Fibroblast of mammary gland (primary cell): ENCODE measurements at regions not wholly inside any gene's neighbourhood (a gene's known extent, or its start where the extent isn't known, plus 50 kb on each side); places are given as distances from the start of the nearest gene placed in this dataset.
A peak's percentile ranks its signal among the peaks of the same experiment; 100 is the strongest.
"Not testable (repeated sequence)": the region's sequence is repeated elsewhere in the genome, so short reads cannot be mapped to it uniquely, and the experiment has no call there.

Source experiments
- DNase-seq: peaks from one replicate; pipeline ENCODE4 v3.0.0-alpha.2; 2010; ENCODE audit warnings: low read depth
- H3K4me3 ChIP-seq: 2 replicates; pipeline ENCODE4 v1.5.1; 2011; ENCODE audit warnings: low read depth, mild to moderate bottlenecking, low read length, moderate library complexity; ENCODE audit not compliant: control insufficient read depth
- CTCF ChIP-seq: conservative IDR thresholded peaks from 2 replicates; pipeline ENCODE4 v1.5.1; 2011; ENCODE audit warnings: low read depth, low read length, inconsistent platforms; ENCODE audit not compliant: control insufficient read depth, insufficient read depth

GRCh38 chrX:65451663-65452062, 82.9 kb downstream of the LAS1L start:
- peak; percentile 22 for DNase-seq
- no peak overlapping the region for H3K4me3 ChIP-seq
- peak; percentile 39 for TF ChIP-seq CTCF

DNA sequence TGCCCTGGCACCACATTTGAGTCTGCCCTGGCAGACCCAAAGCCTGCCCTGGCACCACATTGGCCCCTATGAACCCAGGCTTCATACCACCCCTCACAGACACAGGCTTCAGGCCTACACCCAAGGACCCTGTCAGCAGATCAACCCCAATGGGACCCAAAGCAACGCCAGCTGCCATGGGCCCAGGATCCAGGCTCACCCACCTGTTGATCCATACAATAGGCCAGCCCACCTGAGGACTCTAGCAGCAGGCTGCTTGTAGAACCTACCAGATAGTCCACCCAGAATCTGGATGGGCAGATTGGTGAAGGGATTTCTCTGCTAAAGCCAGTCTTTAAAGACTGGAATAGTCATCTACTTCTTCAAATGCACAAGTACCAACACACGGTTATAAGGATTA, 114.4 kb downstream of the LAS1L start:
- DNase-seq = no peak
- no peak overlapping the region for H3K4me3 ChIP-seq
- no peak for TF ChIP-seq CTCF

GRCh38 chrX:65407662-65408061, 126.9 kb downstream of the LAS1L start:
- not testable (repeated sequence) for H3K4me3 ChIP-seq, DNase-seq

- H3K4me3 ChIP-seq = no peak overlapping the region
- no peak for DNase-seq
- no peak for TF ChIP-seq CTCF
Observed at GRCh38 chrX:65407157-65407626, 127.4 kb downstream of the LAS1L start.

DNA sequence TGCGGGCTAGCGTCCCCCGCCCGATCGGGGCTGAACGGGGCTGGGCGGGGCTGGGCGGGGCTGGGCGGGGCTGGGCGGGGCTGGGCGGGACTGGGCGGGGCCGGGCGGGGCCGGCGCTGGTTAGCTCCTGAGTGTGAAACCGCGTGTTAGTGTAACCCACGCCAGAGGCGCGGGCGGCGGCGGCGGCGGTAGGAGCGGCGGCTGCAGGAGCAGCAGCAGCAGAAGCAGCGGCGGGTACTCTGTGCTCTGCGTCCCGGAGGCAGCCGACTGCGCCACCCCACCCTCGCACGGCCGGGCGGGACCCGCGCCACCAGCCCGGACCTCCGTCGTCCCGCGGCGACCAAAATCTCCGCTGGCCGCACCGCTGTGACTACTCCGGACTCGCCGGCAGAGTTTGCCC, 128.1 kb downstream of the LAS1L start:
- no peak for TF ChIP-seq CTCF
- no peak overlapping the region for H3K4me3 ChIP-seq
- no peak for DNase-seq

DNA sequence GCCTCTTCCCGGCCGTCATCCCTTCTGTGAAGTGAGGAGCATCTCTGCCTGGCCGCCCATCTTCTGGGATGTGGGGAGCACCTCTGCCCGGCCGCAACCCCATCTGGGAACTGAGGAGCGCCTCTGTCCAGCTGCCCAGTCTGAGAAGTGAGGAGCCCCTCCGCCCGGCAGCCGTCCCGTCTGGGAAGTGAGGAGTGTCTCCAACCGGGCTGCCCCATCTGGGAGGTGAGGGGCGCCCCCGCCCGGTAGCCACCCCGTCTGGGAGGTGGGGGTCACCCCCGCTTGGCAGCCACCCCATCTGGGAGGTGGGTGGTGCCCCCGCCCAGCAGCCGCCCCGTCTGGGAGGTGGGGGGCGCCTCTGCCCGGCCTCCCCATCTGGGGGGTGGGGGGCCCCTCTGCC, 142.3 kb downstream of the LAS1L start:
- TF ChIP-seq CTCF = no peak
- no peak overlapping the region for H3K4me3 ChIP-seq
- DNase-seq = no peak

DNA sequence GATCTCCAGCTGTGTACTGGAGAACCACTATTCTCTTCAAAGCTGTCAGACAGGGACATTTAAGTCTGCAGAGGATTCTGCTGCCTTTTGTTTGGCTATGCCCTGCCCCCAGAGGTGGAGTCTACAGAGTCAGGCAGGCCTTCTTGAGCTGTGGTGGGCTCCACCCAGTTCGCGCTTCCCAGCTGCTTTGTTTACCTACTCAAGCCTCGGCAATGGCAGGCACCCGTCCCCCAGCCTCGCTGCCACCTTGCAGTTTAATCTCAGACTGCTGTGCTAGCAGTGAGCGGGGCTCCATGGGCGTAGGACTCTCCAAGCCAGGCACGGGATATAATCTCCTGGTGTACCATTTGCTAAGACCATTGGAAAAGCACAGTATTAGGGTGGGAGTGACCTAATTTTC, 145.5 kb downstream of the LAS1L start:
- H3K4me3 ChIP-seq, DNase-seq: not testable (repeated sequence)
